HG03342 (cell line): ENCODE measurements at regions not wholly inside any gene's neighbourhood (a gene's known extent, or its start where the extent isn't known, plus 50 kb on each side); places are given as distances from the start of the nearest gene placed in this dataset.
"Not testable (repeated sequence)": the region's sequence is repeated elsewhere in the genome, so short reads cannot be mapped to it uniquely, and the experiment has no call there.

ENCODE experiments used
- ATAC-seq: cut with Tn5 transposase; IDR thresholded peaks from one replicate; pipeline ENCODE4 v1.9.1; 2021; ENCODE audit warnings: mild to moderate bottlenecking, moderate library complexity; ENCODE audit not compliant: unreplicated experiment

- ATAC-seq, result no peak
Measured at GRCh38 chr6:80942911-80943310, 809.6 kb downstream of the TENT5A start.

DNA sequence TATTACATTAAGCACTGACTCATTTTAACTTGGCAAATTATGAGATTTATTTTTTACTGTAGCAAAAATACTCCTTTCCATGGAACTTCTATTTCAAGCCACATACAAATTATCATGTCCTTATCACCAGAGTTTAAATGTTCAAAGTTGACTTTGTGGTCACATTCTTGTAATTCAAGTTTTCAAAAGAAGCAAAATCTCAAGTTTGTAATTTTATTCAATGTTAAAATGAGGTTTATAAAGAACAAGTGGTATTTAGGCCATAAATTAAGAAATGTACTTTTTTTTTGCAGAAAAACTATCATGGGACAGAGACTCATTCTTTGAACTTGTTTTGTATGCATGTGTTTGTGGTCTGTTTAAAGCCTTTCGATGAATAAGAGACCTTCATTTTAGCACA is 811.5 kb downstream of the TENT5A start:
- no peak for ATAC-seq

DNA sequence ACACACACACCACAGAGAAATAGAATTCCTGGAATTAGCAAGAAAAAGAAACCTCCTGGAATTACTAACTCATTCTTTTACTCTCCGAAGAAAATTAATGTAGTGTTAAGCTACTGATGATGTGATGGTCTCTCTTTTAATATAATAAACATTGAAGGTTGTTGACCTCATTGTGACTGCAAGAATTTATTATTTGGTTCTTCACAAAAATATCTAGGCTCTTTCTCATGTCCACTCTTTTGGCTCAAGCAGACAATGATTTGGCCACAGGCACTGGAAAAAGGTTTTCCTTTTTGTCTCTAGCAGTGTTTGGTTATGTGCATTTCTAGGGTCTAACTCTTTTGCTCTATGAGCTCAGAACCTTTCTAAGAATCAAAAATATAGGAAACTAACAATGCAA is 811.9 kb downstream of the TENT5A start:
- ATAC-seq, result no peak

GRCh38 chr6:80939898-80940297 is 812.6 kb downstream of the TENT5A start:
- ATAC-seq, result no peak

DNA sequence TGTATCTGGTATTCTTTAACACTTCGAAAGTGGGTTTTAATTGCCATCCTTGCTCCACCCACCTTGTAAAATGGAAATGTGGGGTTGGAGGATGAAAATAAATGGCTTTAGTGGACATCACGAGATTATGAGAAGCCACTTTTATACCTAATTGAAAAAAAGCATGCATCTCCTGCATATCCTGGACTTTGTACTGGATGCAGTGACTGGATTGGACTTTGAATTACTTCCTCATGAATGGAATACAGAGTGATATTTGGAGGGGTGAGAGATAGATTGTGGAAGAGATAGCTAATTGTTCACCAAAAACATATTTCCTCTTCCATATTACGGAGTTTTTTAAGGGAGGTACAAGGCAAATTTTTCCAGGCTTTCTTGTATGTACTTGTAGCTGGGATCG is 813.0 kb downstream of the TENT5A start:
- ATAC-seq, result no peak

DNA sequence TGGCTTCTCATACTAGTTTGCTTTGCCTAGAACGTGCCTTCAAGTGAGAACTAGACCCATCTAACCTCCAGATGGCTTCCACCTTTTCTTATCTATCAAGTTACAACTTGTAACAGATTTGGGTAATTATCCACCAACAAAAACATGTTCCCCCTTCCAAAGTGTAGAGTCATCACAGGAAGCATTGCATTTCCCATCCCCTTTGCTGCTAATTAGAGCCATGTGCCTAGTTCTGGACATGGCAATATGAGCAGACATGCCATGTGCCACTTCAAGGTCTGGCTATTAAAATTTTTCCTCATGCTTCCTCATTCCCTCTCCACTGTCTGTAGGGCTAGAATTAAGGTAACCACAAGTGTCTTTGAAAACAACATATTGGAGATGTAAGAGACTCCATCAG is 814.4 kb downstream of the TENT5A start:
- ATAC-seq, result no peak

DNA sequence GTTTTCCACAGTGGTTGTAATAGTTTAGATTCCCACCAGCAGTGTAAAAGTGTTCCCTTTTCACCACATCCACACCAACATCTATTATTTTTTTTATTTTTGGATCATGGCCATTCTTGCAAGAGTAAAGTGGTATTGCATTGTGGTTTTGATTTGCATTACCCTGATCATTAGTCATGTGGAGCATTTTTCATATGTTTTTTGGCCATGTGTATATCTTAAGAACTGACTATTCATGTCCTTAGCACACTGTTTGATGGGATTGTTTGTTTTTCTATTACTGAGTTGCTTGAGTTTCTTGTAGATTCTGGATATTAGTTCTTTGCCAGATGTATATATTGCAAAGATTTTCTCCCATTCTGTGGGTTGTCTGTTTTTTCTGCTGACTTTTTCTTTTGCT is 820.1 kb downstream of the TENT5A start:
- ATAC-seq, result no peak

DNA sequence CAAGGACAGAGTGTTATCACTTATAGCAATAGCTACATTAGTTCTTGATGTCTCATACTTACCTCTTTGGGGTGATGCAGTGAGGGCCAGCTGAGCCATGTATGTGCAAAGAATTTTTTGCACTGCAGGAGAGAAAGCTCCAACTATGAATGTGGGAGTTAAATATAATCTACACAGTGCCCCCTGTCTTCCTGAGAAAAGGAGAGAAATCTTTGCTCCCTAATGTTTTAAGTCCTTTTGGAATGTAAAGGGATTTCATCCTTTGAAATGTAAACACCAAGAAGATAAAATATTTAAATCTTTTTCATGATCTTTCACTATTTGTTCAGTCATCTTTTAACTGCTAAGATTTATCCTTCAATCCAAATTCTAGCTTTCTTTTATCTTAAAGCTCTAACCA is 822.1 kb downstream of the TENT5A start:
- no peak for ATAC-seq

- ATAC-seq, result no peak
Measured at GRCh38 chr6:80923816-80924215, 817.3 kb downstream of the BCKDHB start.

- no peak for ATAC-seq
Measured at GRCh38 chr6:80922916-80923455, 816.5 kb downstream of the BCKDHB start.

- no peak for ATAC-seq
Measured at GRCh38 chr6:80921861-80922460, 815.5 kb downstream of the BCKDHB start.

- ATAC-seq, result no peak
Measured at GRCh38 chr6:80907831-80908230, 801.4 kb downstream of the BCKDHB start.

GRCh38 chr6:80903711-80904110 is 797.2 kb downstream of the BCKDHB start:
- no peak for ATAC-seq

DNA sequence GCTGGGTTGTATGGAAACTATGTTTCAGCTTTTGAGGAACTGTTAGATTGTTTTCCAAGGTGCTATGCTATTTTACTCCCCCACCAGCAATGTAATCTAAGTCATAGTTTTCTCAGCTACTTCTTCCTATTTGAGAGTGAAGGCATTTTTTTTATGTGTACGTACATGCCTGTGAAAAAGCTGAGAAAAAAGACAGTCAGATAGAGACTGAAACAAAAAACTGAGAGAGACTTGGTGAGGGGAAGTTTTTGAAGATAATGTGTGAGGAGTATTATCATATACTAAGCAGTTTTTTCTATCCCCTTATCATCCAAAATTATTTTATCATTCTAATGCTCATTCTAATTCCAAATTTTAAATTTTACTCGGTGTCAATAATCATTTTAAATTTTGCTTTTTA is 780.0 kb downstream of the BCKDHB start:
- ATAC-seq, result no peak

DNA sequence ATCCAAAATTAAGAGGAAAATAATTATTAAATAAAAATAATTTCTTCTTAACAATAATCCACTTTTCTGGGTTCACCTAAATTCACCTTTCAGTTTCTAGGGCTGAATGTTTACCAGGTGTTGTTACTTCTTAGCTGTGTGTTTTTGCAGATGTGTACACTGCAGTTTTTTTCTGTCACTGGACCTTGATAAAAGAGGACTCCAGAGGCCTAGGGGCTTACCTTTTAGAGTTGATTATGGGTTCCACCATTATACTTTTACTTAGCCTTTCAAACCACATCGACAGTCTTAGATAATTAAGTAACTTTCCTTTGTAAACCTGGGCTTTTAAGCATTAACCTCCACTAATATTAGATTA is 766.5 kb downstream of the BCKDHB start:
- ATAC-seq, result no peak

DNA sequence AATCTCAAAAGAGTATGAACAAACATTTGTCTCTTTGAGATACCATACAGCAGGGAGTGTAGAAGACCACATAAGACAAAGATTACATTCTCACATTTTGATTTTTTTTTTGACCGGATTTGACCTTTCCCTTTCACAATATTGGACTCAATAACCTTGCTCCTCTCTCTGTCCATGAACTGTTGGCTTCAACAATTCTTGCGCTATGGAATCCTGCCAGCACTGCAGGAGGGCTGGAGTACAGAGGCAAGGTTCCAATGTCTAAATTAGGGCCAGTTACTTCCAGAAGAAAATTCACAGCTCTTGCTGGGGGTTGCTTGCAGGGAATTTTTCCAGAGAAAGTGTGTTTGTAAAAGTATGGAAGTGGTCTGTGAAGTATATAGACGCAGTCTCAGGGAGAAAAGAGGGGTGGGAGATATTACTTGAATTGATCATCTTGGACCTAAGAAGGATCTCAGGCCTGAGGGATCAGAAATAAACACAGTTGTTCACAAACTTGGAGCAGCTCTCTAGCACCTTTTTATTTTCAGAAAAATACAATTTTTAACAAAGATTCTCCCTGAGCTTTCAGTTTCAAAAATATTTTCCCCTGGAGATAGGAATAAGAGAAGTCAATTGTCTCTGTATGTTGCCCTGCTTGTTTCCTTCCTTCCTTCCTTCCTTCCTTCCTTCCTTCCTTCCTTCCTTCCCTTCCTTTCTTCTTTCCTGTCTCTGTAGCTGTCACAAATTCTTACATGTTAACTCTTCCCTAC is 765.9 kb downstream of the BCKDHB start:
- ATAC-seq, result no peak

DNA sequence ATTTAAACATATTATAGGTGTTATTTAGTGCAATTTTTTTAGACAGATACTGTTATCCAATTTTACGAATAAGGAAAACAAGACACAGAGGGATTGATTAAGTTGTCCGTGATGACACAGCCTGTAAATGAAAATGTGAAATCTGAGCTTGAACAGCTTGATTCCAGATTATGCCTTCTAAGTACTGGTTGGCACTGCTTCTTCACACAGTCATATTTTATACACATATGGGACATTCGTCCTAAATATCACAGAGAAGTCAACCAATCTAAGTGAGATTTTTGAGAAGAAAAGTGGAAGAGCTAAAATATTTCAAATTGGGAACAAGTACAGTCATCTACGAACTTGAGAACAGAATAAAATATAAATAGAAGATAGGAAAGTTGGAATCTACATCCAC is 756.3 kb downstream of the BCKDHB start:
- no peak for ATAC-seq

GRCh38 chr6:80860107-80860506 is 753.6 kb downstream of the BCKDHB start:
- ATAC-seq, result no peak

GRCh38 chr6:80847973-80848372 is 741.5 kb downstream of the BCKDHB start:
- not testable (repeated sequence) for ATAC-seq

- ATAC-seq, result no peak
Measured at GRCh38 chr6:80832337-80832736, 725.9 kb downstream of the BCKDHB start.

- no peak for ATAC-seq
Measured at GRCh38 chr6:80793411-80793810, 686.9 kb downstream of the BCKDHB start.

- ATAC-seq, result no peak
Measured at GRCh38 chr6:80792151-80792550, 685.7 kb downstream of the BCKDHB start.
